ENCODE measurements at regions not wholly inside any gene's neighbourhood (a gene's known extent, or its start where the extent isn't known, plus 50 kb on each side); places are given as distances from the start of the nearest gene placed in this dataset.

GRCh38 chr11:112499153-112499880, 238.7 kb upstream of the PLET1 start:
- H3K27ac ChIP-seq: no peak overlapping the region
- H3K9me3 ChIP-seq (ENCODE audit: low read depth): no peaks in the 10 kb centered on the region
- DNase-seq (ENCODE audit: low spot score): no peak
- H3K79me2 ChIP-seq: no peaks in the 10 kb centered on the region
- no peaks in the 10 kb centered on the region for H4K20me1 ChIP-seq (ENCODE audit: insufficient read depth, poor library complexity, severe bottlenecking)
- no peaks in the 10 kb centered on the region for H3K36me3 ChIP-seq (replicated peaks; ENCODE audit: insufficient read depth, low read depth)
- no peaks in the 10 kb centered on the region for H3K4me1 ChIP-seq (ENCODE audit: insufficient read depth)
- 83% methylated on average over 20 of the region's 20 CpGs for WGBS (ENCODE audit: low lambda C conversion rate, missing lambda C conversion rate)
- no peak for TF ChIP-seq EZH2 (IDR thresholded peaks at IDR 0.05; ENCODE audit: borderline replicate concordance)
- no peak for TF ChIP-seq CTCF (IDR thresholded peaks at IDR 0.05; ENCODE audit: poor library complexity)
- TF ChIP-seq EZH2phosphoT487 (IDR thresholded peaks at IDR 0.05; ENCODE audit: low read depth, severe bottlenecking, unreplicated experiment): no peak
- H3K9me2 ChIP-seq (replicated peaks; ENCODE audit: insufficient read depth): no peaks in the 10 kb centered on the region
- H3K4me2 ChIP-seq: no peak overlapping the region
- H3K4me3 ChIP-seq: no peak overlapping the region
- no peaks in the 10 kb centered on the region for H3K27me3 ChIP-seq
- H2AFZ ChIP-seq: no peak overlapping the region

DNA sequence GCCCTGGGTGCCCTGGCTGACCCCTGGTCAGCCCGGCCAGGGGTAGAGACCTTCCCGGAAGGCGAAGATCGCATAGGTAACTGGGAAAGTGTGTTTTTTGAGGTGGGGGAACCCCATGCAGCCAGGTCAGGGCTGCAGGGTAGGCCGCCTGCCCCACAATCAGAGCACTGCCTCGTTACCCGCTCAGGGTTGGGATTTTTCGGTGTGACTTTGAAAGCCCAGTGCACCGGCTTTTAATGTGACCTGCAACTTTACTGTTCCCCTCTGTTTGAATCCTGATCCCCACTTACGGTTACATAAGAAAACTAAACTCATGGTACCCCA, 239.2 kb upstream of the PLET1 start:
- H3K4me2 ChIP-seq: no peak overlapping the region
- no peaks in the 10 kb centered on the region for H3K36me3 ChIP-seq (replicated peaks; ENCODE audit: insufficient read depth, low read depth)
- H3K27me3 ChIP-seq: no peaks in the 10 kb centered on the region
- H2AFZ ChIP-seq: no peak overlapping the region
- TF ChIP-seq CTCF (IDR thresholded peaks at IDR 0.05; ENCODE audit: poor library complexity) (no peak), EZH2 (IDR thresholded peaks at IDR 0.05; ENCODE audit: borderline replicate concordance) (no peak), EZH2phosphoT487 (IDR thresholded peaks at IDR 0.05; ENCODE audit: low read depth, severe bottlenecking, unreplicated experiment) (no peak)
- no peaks in the 10 kb centered on the region for H3K9me3 ChIP-seq (ENCODE audit: low read depth)
- H4K20me1 ChIP-seq (ENCODE audit: insufficient read depth, poor library complexity, severe bottlenecking): no peaks in the 10 kb centered on the region
- no peaks in the 10 kb centered on the region for H3K4me1 ChIP-seq (ENCODE audit: insufficient read depth)
- H3K9me2 ChIP-seq (replicated peaks; ENCODE audit: insufficient read depth): no peaks in the 10 kb centered on the region
- no peak overlapping the region for H3K4me3 ChIP-seq
- no peaks in the 10 kb centered on the region for H3K79me2 ChIP-seq
- 97% methylated on average over 10 of the region's 10 CpGs for WGBS (ENCODE audit: low lambda C conversion rate, missing lambda C conversion rate)
- DNase-seq (ENCODE audit: low spot score): no peak
- H3K27ac ChIP-seq: no peak overlapping the region

- no peaks in the 10 kb centered on the region for H4K20me1 ChIP-seq (ENCODE audit: insufficient read depth, poor library complexity, severe bottlenecking)
- H3K4me3 ChIP-seq: no peak overlapping the region
- no peak overlapping the region for H3K27ac ChIP-seq
- DNase-seq (ENCODE audit: low spot score): no peak
- H3K4me2 ChIP-seq: no peak overlapping the region
- H2AFZ ChIP-seq: no peak overlapping the region
- 88% methylated on average over 5 of the region's 5 CpGs for WGBS (ENCODE audit: low lambda C conversion rate, missing lambda C conversion rate)
- H3K4me1 ChIP-seq (ENCODE audit: insufficient read depth): no peaks in the 10 kb centered on the region
- no peaks in the 10 kb centered on the region for H3K9me3 ChIP-seq (ENCODE audit: low read depth)
- no peak for TF ChIP-seq EZH2 (IDR thresholded peaks at IDR 0.05; ENCODE audit: borderline replicate concordance)
- no peak for TF ChIP-seq EZH2phosphoT487 (IDR thresholded peaks at IDR 0.05; ENCODE audit: low read depth, severe bottlenecking, unreplicated experiment)
- TF ChIP-seq CTCF (IDR thresholded peaks at IDR 0.05; ENCODE audit: poor library complexity): no peak
- H3K79me2 ChIP-seq: no peaks in the 10 kb centered on the region
- H3K36me3 ChIP-seq (replicated peaks; ENCODE audit: insufficient read depth, low read depth): no peaks in the 10 kb centered on the region
- H3K9me2 ChIP-seq (replicated peaks; ENCODE audit: insufficient read depth): no peaks in the 10 kb centered on the region
- no peaks in the 10 kb centered on the region for H3K27me3 ChIP-seq
Measured at GRCh38 chr11:112503410-112503809, 242.8 kb upstream of the PLET1 start.

Data from hepatocyte (in vitro differentiated cells).